ENCODE measurements at regions not wholly inside any gene's neighbourhood (a gene's known extent, or its start where the extent isn't known, plus 50 kb on each side); places are given as distances from the start of the nearest gene placed in this dataset.

DNA sequence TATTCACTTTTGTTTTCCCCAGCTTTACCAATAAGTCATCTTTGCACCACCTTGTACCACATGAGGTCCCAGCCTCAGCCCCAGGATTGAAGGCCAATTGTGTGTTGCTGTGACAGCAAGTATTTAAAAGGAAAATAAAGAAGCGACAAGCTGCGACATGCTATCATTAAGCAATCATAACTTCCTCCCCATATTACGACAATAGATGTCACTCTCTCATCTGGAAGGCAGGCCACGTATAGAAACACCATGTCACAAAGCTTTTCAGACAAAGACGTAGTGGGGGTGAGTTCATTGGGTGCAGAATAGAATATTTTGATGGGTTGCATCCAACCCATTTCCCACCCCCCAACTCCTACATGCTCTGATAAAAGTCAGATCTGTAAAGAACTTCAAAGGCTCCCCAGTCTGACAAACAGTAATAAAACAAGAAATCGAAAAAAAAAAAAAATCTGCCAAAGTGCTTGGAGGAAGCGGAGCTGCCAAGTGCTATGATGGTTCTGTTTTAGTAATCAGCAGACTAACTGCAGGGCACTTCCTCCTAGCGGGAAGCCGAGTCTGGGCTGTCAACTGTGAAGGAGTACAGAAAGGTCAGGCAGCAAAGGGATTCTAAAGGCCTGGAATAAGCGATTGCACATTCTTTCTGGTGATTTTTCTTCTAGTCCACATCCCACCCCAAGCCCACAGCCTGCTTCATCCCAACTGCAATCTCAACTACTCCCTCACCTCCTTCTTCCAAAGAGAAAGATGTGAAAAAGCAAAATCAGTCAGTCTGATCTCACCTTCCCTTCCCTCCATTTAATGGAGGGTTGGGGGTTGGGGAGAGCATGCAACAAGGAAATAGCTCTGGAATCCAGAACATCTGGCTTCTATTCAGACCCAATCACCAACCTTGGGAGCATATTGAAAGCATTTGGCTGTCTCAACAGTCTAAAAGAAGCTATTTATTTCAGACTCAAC lies 131.4 kb upstream of the UBASH3B start:
- DNase-seq (ENCODE audit: low spot score), result no peak

DNA sequence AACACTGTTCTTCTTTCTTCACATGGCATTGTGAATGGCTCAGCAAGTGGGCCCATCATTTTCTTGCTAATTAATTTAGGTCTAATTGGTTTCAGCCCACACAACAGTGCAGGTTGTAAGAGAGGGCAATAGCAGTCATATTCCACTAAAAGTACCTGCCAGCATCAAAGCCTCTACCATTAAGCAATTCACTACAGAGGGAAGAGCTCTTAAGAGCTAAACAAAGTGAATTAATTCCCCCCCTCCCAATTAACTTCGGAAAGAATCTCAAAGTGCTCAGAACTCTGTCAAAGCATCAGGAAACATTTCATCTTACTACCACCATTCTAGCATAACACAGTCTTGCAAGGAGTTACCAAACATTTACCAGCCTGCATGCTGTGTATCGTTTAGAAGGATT lies 133.9 kb upstream of the UBASH3B start:
- no peak for DNase-seq (ENCODE audit: low spot score)

DNA sequence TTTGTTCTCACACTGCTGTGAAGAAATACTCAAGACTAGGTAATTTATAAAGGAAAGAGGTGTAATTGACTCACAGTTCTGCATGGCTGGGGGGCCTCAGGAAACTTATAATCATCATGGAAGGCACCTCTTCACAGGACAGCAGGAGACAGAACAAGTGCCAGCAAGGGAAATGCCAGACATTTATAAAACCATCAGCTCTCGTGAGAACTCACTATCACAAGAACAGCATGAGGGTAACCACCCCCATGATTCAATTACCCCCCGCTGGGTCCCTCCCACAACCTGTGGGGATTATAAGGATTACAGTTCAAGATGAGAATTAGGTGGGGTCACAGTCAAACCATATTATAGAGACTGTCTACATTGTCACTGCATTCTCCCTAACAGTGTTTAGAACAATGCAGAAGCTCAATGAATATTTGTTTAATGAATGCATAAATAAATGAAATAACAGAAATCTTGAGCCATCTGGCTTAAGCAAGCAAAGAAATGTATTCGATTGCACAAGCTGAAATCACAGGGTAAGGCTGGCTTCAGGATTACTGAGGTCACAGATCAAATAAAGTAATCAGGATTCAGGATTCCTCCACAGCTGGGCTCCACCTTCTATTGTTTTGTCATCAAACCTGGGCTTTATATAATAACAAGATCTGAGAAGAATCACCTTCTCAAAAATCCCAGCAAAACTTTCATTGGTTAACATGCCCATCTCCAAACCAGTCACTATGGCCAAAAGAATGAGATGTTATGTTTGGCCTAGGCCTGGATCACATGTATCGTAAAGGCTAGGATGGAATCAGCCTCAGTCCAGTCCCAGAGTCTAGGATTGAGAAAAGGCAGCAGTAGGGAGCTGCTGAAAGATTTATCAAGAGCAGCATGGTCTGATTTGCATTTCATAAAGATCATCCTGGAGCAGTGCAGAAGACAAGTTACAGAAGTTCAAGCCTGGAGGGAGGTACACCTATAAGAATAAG lies 137.8 kb upstream of the UBASH3B start:
- no peak for DNase-seq (ENCODE audit: low spot score)

- DNase-seq (ENCODE audit: low spot score), result no peak
These were observed 138.8 kb upstream of the UBASH3B start for GRCh38 chr11:122516686-122517085.

DNA sequence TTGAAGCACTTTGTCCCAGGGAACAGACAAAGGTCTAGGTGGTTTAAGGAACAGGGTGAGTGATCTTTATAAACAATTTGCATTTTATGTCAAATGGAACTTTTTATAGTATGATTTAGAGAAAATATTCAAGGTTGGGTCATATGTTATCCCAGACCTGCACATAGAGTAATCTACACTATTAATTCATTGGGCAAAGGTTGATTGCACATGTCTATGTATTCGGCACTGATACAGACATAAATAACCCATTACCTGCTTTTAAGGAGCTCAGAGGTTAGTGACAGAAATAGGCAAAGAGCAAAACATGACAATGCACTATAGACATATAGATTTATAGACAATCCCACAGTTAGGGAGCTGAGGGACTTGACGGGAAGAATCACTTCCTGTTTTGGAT lies 141.5 kb upstream of the UBASH3B start:
- no peak for DNase-seq (ENCODE audit: low spot score)

DNA sequence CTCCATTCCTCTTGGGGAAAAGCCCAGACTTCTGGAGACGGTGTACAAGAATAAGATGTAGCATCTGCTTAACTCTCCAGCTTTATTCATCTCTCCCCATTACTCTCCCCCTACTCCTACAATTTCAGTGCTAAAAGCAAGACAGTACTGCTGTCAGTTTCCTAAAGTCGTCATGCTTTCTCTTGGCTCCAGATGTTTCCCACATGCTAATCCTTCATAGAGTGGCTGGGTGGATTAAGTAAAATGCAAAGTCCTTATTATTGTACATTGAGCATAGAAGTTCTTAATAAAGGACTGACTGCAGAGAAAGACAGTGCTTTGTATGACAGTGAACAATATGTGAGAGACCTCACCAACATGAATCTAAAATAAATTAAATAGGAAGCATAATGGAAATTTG lies 142.2 kb upstream of the UBASH3B start:
- no peak for DNase-seq (ENCODE audit: low spot score)

DNA sequence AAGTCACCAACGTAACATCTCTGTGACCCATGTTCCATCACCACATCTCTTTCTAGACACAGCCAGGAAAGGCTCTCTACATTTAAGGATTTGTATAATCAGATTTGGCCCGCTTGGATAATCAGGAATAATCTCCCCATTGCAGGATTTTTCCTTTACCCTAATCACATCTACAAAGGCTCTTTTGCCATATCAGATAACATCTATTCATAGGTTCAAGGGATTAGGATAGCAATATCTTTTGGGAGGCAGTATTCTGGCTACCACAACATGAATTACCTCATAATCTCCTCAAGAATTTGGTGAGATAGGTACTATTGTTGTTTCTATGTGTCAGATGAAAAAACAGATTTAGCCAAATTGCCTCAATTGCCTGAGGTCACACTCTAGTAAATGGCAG lies 142.8 kb upstream of the UBASH3B start:
- no peak for DNase-seq (ENCODE audit: low spot score)

- no peak for DNase-seq (ENCODE audit: low spot score)
These were observed 145.6 kb upstream of the UBASH3B start for GRCh38 chr11:122509899-122510298.

GRCh38 chr11:122509091-122509490 lies 146.4 kb upstream of the UBASH3B start:
- no peak for DNase-seq (ENCODE audit: low spot score)

DNA sequence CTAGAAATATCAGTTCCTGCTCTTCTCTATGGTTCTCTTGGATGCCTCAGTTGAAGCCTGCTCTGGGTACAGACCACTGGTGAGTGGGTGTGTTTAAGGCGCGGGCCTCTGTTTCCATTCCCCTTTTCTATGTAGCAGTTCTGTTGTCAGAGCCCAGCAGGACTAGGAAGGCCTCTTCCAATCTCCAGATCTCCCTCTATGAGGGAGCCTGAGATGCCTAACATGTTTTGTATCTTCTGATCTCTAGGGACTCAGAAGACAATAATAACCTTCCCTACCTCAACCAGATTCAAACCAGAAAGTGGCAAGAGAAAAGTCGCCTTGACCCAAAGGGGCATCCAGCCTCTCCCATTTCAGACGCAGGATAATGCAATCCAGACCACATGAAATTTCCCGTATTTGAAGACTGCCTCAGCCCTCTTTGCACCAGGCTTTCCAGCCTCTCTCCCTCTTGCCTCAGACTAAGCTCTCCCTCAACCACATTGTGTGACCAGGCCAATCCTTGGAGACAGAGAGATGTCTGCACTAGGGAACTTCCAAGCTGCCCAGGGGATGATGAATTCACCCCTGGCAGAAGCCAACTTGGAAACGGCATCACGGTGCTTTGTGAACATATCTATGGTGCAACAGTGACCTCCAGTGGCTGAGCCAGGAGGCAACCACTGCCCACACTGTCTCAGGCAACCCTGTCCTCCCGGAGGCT lies 150.1 kb upstream of the UBASH3B start:
- peak; percentile 32 for DNase-seq (ENCODE audit: low spot score)

GRCh38 chr11:122494221-122494620 lies 161.3 kb upstream of the UBASH3B start:
- DNase-seq (ENCODE audit: low spot score), result no peak

DNA sequence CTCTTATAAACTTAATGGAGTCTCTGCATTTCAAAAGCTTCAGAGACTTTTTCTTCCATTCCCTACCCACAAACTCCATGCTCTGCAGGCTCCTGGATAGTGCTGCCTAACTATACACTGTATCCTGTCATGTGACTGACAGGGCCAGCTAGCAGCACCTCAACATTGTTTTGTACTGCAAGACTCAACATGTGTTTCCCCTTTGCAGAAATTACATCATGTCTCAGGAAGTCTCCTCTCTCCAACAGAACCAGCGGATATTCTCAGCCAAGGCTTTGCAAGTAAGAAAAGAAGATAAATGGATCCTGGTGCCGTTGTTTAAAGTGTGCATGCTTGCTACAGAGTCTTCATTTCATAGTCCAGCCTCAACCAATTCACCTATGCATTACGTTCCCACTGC lies 164.0 kb upstream of the UBASH3B start:
- DNase-seq (ENCODE audit: low spot score), result no peak

DNA sequence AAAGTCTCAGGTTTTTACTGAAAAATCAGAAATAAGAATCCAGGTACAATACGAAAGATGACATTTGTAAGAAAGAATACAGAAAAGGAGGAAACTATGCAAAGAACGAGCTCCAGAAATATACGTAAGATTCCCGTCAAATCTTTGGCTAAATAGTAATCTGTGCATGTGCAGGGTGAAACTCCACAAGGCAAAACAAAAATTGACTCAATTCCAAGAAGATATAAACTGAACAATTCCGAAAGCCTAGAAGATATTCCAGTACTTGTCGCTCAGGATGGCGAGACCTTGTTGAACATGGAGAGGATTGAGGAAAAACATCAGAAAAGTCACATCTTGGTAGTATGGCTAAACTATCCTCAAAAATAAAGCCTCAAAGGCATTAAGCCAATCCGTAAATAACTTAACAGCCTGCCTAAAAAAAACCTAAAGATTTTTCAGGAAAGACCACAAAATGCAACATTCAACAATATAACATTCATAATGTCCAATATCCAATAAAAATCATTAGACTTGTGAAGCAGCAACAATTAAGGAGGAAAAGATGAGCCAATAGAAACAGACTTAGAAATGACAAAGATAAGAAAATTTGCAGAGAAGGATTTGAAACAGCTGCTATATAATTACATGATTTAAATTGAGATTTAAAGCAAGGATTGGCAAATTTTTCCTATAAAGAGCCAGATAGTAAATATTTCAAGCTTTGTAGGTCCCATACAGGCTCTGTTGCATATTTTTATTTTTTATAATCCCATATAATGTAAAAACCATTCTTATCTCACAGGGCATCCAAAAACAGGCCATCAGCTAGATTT lies 166.4 kb upstream of the UBASH3B start:
- no peak for DNase-seq (ENCODE audit: low spot score)

- no peak for DNase-seq (ENCODE audit: low spot score)
These were observed 167.9 kb upstream of the UBASH3B start for GRCh38 chr11:122487669-122488068.

DNA sequence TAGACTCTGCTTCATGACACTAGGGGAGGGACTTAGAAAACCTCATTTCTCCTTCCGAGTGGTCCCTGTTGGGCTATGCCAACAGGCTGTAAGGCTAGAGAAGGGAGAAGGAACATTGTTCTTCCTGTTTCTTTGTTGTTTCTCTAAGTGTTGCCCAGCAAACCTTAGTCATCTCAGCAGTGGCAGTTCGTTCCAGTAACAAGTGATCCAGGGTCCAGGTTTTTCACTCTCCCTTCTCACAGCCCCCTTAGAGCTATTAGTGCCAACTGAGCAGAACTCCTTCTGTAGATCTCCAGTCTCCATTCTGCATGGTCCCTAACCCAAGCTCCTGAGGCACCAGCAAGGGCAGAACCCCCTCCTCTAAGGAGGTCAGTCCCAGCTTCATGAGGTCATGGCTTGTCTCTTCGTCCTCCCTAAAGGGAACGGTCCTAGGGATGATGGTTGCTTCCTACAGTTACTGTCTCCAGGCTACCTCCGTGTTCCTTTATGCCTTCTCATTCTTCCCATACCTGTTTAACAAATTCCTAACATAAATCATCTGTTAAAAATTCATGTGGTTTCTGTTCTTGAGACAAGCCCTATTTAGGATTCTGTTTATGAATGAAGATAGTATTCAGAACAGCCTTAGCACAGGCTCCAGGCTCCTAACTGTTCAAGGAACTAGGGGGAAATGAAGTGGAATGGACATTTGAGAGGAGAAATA lies 168.6 kb upstream of the UBASH3B start:
- no peak for DNase-seq (ENCODE audit: low spot score)

DNA sequence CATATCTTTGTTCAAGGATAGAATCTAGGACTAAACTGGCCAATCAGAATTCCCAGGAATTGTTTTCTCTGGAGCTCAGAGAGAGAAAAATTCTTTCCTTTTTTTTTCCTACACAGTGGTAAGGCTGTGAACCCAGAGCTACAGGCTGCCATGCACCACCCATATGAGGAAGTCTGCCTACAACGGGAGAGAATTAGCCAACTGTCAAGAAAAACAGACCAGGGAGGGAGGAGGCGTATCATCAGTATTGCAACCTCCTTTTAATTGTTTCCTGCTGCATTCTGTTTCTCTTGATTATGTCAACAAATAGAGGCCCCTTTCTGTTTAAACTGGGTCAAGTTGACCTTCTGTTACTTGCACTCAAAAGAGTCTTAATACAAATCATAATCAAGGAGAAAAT lies 176.5 kb upstream of the UBASH3B start:
- DNase-seq (ENCODE audit: low spot score), result no peak

DNA sequence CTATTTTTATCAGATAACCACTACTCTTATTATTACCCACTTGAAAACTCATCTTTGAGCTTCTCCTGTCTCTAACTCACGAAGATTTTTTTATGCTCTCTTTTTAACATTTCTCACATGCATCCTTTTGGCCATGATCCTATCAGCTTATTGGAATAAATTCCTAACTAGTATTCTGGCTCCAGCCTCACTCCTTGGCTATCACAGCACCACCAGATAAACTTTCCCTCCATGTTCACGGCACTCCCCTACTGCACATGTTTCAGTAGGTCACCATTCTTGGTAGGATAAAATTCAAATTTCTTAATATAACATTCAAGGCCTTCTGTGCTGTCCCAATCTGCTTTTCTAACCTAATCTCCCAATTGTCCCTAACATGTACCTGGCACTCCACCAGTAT lies 186.6 kb upstream of the UBASH3B start:
- no peak for DNase-seq (ENCODE audit: low spot score)

DNA sequence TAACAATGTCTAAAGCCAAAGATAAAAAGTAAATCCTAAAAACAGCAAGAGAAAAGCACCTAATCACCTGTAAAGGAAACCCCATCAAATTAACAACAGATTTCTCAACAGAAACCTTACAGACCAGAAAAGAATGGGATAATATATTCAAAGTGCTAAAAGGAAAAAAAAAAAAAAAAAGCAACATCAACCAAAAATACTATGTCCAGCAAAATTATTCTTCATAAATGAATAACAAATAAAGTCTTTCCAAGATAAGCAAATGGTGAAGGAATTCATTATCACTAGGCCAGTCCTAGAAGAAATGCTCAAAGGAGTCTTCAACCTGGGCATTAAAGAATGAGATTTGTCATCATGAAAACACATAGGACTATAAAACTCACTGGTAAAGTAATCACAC lies 192.0 kb upstream of the UBASH3B start:
- no peak for DNase-seq (ENCODE audit: low spot score)

DNA sequence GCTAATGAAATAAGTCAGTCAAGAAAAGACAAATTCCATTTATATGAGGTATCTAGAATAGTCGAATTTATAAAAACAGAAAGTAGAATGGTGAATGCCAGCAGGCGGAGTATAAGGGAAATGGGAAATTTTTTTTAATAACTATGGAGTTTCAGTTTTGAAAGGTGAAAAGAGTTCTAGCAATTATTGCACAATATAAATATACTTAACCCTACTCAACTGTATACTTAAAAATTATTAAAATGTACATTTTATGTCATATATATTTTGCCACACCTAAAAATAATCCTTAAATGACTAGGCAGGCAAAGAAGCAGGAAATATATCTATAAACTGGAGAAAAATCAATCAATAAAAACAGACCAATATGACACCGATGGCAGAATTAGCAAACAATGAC lies 196.5 kb upstream of the UBASH3B start:
- no peak for DNase-seq (ENCODE audit: low spot score)

DNA sequence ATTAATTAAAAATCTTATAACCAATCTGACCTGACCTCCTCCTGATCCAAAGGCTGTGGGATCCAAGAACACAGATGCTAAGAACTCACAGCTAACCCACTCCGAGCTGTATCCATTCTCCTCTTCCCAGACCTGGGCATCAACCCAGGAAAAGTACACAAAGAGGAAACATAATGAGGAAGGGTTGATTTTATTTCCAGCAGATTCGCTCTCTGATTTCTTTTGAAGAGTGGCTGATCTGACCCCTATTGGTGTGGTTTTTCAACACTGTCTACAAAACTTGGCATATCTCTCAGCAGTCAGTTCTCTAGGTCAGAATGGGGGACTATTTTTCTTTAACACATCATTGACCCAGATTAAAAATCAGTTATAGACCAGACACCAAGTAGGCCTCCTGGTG lies 201.9 kb upstream of the UBASH3B start:
- no peak for DNase-seq (ENCODE audit: low spot score)

DNA sequence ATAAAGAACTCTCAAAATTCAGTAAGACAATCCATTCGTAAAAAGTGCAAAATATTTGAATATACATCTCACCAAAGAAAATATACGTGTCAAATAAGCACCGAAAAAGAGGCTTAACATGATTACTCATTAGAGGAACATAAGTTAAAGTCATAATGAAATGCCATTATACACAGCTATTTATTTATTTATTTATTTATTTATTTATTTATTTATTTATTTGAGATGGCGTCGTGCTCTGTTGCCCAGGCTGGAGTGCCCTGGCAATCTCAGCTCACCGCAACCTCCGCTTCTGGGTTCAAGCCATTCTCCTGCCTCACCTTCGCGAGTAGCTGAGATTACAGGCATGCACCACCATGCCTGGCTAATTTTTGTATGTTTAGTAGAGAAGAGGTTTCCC lies 203.6 kb upstream of the UBASH3B start:
- DNase-seq (ENCODE audit: low spot score), result no peak
